ENCODE measurements at regions not wholly inside any gene's neighbourhood (a gene's known extent, or its start where the extent isn't known, plus 50 kb on each side); places are given as distances from the start of the nearest gene placed in this dataset.
A peak's percentile ranks its signal among the peaks of the same experiment; 100 is the strongest.

- H3K4me1 Mint-ChIP-seq (ENCODE audit: low read depth) = peaks cover 5% of the 10 kb centered on the region
- TF ChIP-seq CTCF (IDR thresholded peaks at IDR 0.05) = no peak
Measured at GRCh38 chr12:116416166-116416565, 138.7 kb upstream of the MED13L start.

GRCh38 chr12:116418551-116418950, 140.6 kb upstream of the MAP1LC3B2 start:
- Mint-ChIP-seq H3K27ac (ENCODE audit: unreplicated experiment) (no peak overlapping the region), H3K4me3 (ENCODE audit: unreplicated experiment) (no peak overlapping the region), H3K27me3 (ENCODE audit: low read depth) (no peaks in the 10 kb centered on the region), H3K4me1 (ENCODE audit: low read depth) (peaks cover 10% of the 10 kb centered on the region), H3K36me3 (ENCODE audit: low read depth) (no peaks in the 10 kb centered on the region), H3K9me3 (ENCODE audit: low read depth) (peaks cover 5% of the 10 kb centered on the region)
- DNase-seq (ENCODE audit: low spot score) = no peak
- TF ChIP-seq CTCF (IDR thresholded peaks at IDR 0.05) = no peak

More at GRCh38 chr12:116416166-116416565, 138.7 kb upstream of the MED13L start:
- no peaks in the 10 kb centered on the region for H3K9me3 Mint-ChIP-seq (ENCODE audit: low read depth)
- DNase-seq (ENCODE audit: low spot score) = no peak
- no peak overlapping the region for H3K4me3 Mint-ChIP-seq (ENCODE audit: unreplicated experiment)
- no peaks in the 10 kb centered on the region for H3K36me3 Mint-ChIP-seq (ENCODE audit: low read depth)
- H3K27ac Mint-ChIP-seq (ENCODE audit: unreplicated experiment) = no peak overlapping the region
- no peaks in the 10 kb centered on the region for H3K27me3 Mint-ChIP-seq (ENCODE audit: low read depth)

- Mint-ChIP-seq H3K4me3 (ENCODE audit: unreplicated experiment) (no peak overlapping the region), H3K9me3 (ENCODE audit: low read depth) (peaks cover 5% of the 10 kb centered on the region), H3K27ac (ENCODE audit: unreplicated experiment) (no peak overlapping the region)
Measured at GRCh38 chr12:116420227-116420880, 138.8 kb upstream of the MAP1LC3B2 start.

GRCh38 chr12:116421785-116422538, 137.2 kb upstream of the MAP1LC3B2 start:
- no peak overlapping the region for H3K4me3 Mint-ChIP-seq (ENCODE audit: unreplicated experiment)
- no peaks in the 10 kb centered on the region for H3K36me3 Mint-ChIP-seq (ENCODE audit: low read depth)
- no peak for TF ChIP-seq CTCF (IDR thresholded peaks at IDR 0.05)
- peaks cover 28% of the 10 kb centered on the region for H3K4me1 Mint-ChIP-seq (ENCODE audit: low read depth)
- no peak for DNase-seq (ENCODE audit: low spot score)
- peaks cover 5% of the 10 kb centered on the region for H3K9me3 Mint-ChIP-seq (ENCODE audit: low read depth)
- no peak overlapping the region for H3K27ac Mint-ChIP-seq (ENCODE audit: unreplicated experiment)
- no peaks in the 10 kb centered on the region for H3K27me3 Mint-ChIP-seq (ENCODE audit: low read depth)

More at GRCh38 chr12:116420227-116420880, 138.8 kb upstream of the MAP1LC3B2 start:
- no peaks in the 10 kb centered on the region for H3K27me3 Mint-ChIP-seq (ENCODE audit: low read depth)
- no peak for TF ChIP-seq CTCF (IDR thresholded peaks at IDR 0.05)
- DNase-seq (ENCODE audit: low spot score) = no peak
- H3K36me3 Mint-ChIP-seq (ENCODE audit: low read depth) = no peaks in the 10 kb centered on the region
- H3K4me1 Mint-ChIP-seq (ENCODE audit: low read depth) = peaks cover 16% of the 10 kb centered on the region

GRCh38 chr12:116423094-116423493, 136.1 kb upstream of the MAP1LC3B2 start:
- H3K27ac Mint-ChIP-seq (ENCODE audit: unreplicated experiment) = peak overlapping the region; percentile 8
- H3K27me3 Mint-ChIP-seq (ENCODE audit: low read depth) = no peaks in the 10 kb centered on the region
- H3K4me1 Mint-ChIP-seq (ENCODE audit: low read depth) = peaks cover 39% of the 10 kb centered on the region
- H3K36me3 Mint-ChIP-seq (ENCODE audit: low read depth) = no peaks in the 10 kb centered on the region
- DNase-seq (ENCODE audit: low spot score) = no peak
- peaks cover 5% of the 10 kb centered on the region for H3K9me3 Mint-ChIP-seq (ENCODE audit: low read depth)
- peak; percentile 51 for TF ChIP-seq CTCF (IDR thresholded peaks at IDR 0.05)
- H3K4me3 Mint-ChIP-seq (ENCODE audit: unreplicated experiment) = no peak overlapping the region

Measured in chondrocyte (in vitro differentiated cells).